ENCODE measurements at regions not wholly inside any gene's neighbourhood (a gene's known extent, or its start where the extent isn't known, plus 50 kb on each side); places are given as distances from the start of the nearest gene placed in this dataset.
A peak's percentile ranks its signal among the peaks of the same experiment; 100 is the strongest.

DNA sequence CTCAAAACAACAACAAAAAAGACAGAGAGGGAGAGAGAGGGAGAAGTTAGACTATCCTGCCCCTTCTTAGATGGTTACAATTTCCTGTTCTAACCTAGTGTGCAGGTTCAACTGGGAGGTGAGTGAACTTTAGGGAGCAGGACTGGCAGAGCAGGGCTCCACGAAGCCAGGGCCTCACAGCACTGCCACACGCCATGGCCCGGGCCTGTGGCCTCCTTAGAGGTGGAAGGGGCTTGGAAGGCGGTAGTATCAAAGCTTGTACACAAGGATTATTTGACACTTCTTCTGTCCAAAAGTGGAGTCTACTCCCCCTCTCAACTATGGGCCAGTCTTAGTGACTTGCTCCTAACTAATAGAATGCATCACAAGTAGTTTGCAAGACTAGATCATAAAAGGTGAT is 62.9 kb upstream of the TMEM72 start:
- TF ChIP-seq, protein P1, sequence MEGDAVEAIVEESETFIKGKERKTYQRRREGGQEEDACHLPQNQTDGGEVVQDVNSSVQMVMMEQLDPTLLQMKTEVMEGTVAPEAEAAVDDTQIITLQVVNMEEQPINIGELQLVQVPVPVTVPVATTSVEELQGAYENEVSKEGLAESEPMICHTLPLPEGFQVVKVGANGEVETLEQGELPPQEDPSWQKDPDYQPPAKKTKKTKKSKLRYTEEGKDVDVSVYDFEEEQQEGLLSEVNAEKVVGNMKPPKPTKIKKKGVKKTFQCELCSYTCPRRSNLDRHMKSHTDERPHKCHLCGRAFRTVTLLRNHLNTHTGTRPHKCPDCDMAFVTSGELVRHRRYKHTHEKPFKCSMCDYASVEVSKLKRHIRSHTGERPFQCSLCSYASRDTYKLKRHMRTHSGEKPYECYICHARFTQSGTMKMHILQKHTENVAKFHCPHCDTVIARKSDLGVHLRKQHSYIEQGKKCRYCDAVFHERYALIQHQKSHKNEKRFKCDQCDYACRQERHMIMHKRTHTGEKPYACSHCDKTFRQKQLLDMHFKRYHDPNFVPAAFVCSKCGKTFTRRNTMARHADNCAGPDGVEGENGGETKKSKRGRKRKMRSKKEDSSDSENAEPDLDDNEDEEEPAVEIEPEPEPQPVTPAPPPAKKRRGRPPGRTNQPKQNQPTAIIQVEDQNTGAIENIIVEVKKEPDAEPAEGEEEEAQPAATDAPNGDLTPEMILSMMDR (IDR thresholded peaks at IDR 0.05; ENCODE audit: insufficient read depth, low read depth, low read length, missing control alignments), result no peak
- no peak overlapping the region for H3K4me3 ChIP-seq (ENCODE audit: low read depth, low read length)
- no peak for DNase-seq (ENCODE audit: low read depth)

- TF ChIP-seq, protein P1 (IDR thresholded peaks at IDR 0.05; ENCODE audit: insufficient read depth, low read depth, low read length, missing control alignments), result no peak
- H3K4me3 ChIP-seq (ENCODE audit: low read depth, low read length), result no peak overlapping the region
- no peak for DNase-seq (ENCODE audit: low read depth)
These were observed 61.2 kb upstream of the TMEM72 start for GRCh38 chr10:44849936-44850335.

- no peak overlapping the region for H3K4me3 ChIP-seq (ENCODE audit: low read depth, low read length)
- DNase-seq (ENCODE audit: low read depth), result no peak
- TF ChIP-seq, protein P1 (IDR thresholded peaks at IDR 0.05; ENCODE audit: insufficient read depth, low read depth, low read length, missing control alignments), result no peak
These were observed 60.7 kb upstream of the TMEM72 start for GRCh38 chr10:44850356-44850934.

DNA sequence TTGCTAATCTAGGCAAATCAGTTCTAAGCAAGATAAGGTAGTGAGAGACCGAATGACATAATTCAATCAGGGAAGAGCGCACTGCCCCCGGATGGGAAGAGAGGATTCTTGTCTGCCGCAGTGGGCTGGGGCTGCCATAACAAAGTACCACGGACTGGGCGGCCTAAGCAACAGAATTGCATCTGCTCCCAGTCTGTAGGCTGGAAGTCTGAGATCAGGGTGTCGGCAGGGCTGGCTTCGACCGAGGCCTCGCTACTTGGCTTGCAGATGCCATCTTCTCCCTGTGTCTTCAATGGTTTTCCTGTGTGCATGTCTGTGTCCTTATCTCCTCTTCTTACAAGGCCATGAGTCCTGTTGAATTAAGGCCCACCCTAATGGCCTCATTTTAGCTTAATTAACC is 59.7 kb upstream of the TMEM72 start:
- TF ChIP-seq, protein P1 (IDR thresholded peaks at IDR 0.05; ENCODE audit: insufficient read depth, low read depth, low read length, missing control alignments), result no peak
- DNase-seq (ENCODE audit: low read depth), result no peak
- no peak overlapping the region for H3K4me3 ChIP-seq (ENCODE audit: low read depth, low read length)

GRCh38 chr10:44851881-44852280 is 59.3 kb upstream of the TMEM72 start:
- H3K4me3 ChIP-seq (ENCODE audit: low read depth, low read length), result no peak overlapping the region
- no peak for DNase-seq (ENCODE audit: low read depth)

DNA sequence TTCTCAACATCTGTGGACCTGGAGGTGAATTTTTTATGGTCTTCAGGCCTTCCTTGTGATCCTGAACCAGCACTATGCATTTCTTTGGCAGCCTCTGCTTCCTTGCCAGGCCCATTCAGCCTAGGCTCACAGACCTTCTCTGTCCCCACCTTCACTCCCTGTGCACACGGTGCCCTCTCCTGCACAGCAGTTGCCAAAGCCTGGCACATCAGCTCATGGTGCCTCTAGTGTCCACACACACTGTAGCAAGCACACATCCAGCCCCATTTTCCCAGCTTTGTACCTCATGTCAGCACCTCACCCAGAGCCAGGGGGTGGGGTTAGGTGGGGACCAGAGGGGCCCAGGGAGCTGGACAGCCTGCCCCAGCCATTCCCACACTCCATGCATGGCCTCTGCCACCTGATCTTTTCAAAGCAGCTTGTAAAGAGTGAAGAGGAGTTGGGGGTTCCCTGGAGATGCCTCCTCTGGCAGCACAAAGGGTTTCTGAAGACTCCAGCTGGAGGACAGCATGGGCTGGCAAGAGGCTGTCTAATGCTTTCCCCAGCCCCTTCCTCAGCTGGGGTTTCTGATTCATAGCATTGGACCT is 57.9 kb upstream of the TMEM72 start:
- DNase-seq (ENCODE audit: low read depth), result no peak
- no peak overlapping the region for H3K4me3 ChIP-seq (ENCODE audit: low read depth, low read length)
- TF ChIP-seq, protein P1 (IDR thresholded peaks at IDR 0.05; ENCODE audit: insufficient read depth, low read depth, low read length, missing control alignments), result peak; percentile 18

More at GRCh38 chr10:44851881-44852280, 59.3 kb upstream of the TMEM72 start:
- TF ChIP-seq, protein P1 (IDR thresholded peaks at IDR 0.05; ENCODE audit: insufficient read depth, low read depth, low read length, missing control alignments), result no peak

GRCh38 chr10:44853796-44854195 is 57.3 kb upstream of the TMEM72 start:
- H3K4me3 ChIP-seq (ENCODE audit: low read depth, low read length), result no peak overlapping the region
- TF ChIP-seq, protein P1 (IDR thresholded peaks at IDR 0.05; ENCODE audit: insufficient read depth, low read depth, low read length, missing control alignments), result no peak
- no peak for DNase-seq (ENCODE audit: low read depth)
